Activated CD4-positive, alpha-beta T cell treated with anti-CD3 and anti-CD28 coated beads, Interleukin-2, Interleukin-6, amounts not matched to agents 100 ng/mL and 50 ng/mL, durations not matched to agents 16 hours and 8 hours (primary cell): ENCODE measurements at regions not wholly inside any gene's neighbourhood (a gene's known extent, or its start where the extent isn't known, plus 50 kb on each side); places are given as distances from the start of the nearest gene placed in this dataset.
A peak's percentile ranks its signal among the peaks of the same experiment; 100 is the strongest.

Experiments
- DNase-seq: peaks from one replicate; pipeline ENCODE4 v3.0.0-alpha.2; 2020

DNA sequence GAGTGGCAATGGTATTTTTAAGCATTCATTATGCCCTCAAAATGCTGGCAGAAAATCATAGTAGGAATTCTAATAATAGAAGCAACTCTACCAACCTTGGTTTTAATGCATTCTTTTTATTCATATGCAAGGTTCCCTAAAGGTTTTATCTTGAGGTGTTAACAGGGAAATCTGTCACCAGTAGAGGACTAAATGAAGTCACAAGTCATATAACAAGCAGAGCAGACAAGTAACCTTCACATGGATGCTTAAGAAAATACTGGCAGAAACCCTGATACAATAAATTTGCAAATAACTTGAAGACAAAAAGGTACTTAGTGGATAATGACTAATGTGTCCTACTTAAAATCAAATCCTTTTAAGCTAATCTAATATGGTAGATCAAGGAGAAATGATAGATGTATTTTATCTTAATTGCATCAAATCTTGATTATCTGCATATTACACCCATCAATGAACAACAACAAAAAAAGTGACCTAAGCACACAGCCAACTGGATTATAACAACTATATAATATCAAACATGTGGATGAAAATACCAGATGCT lies 73.3 kb downstream of the RFC3 start:
- DNase-seq: no peak

- DNase-seq: no peak
Measured at GRCh38 chr13:33893559-33893958, 75.6 kb downstream of the RFC3 start.

GRCh38 chr13:33904431-33904830 lies 86.5 kb downstream of the RFC3 start:
- DNase-seq: no peak

DNA sequence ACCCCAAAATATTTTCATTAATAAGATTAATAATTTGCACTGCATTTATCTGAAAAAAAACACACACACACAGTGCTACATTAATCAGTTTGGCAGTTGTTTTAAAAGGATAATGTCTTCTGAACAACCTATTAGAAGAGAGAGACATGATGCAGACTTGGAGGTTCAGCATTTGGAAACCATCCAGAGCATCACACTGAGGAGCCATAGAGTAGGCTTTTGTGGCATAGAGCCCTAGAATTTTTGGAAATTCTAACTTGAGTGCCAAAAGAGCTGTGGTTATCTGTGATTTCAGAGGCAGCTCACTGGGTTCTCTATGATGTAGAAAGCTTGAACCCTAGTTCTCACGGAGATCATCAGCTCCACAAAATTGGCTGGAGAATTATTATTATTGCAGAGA lies 90.2 kb downstream of the RFC3 start:
- DNase-seq: no peak

GRCh38 chr13:33910255-33910654 lies 92.3 kb downstream of the RFC3 start:
- no peak for DNase-seq

DNA sequence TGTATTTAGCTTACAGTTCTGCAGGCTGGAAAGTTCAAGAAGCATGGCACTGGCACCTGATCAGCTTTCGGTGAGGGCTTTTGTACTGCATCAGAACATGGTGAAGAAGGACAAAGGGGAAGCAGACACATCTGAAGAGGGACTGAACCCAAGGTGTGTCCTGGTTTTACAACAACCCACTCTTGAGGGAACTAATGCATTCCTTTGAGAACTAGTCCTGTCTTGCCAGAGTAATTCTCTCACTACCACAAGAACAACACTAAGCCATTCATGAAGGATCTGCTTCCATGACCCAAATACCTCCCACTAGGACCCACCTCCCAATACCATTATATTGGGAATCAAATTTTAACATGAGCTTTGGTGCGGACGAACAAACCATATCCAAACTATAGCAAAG lies 93.6 kb downstream of the RFC3 start:
- no peak for DNase-seq

DNA sequence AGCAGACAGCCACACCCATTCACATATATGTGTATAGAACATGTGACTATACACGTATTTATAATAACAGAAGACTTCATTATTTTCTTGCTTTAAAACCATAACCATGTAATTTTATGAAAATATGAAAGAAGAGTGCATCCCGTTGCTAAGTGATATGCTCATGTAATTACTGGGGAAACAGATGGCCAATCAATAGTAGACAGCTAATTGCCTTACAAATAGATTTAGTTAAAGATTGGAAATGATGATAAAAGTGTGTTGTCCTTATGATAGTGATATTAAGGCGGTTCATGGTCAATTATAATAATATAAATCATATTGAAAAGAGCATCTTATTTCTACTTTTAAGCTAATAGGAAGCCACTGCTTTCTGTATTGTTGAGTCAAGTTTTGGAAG lies 95.9 kb downstream of the RFC3 start:
- DNase-seq: no peak

DNA sequence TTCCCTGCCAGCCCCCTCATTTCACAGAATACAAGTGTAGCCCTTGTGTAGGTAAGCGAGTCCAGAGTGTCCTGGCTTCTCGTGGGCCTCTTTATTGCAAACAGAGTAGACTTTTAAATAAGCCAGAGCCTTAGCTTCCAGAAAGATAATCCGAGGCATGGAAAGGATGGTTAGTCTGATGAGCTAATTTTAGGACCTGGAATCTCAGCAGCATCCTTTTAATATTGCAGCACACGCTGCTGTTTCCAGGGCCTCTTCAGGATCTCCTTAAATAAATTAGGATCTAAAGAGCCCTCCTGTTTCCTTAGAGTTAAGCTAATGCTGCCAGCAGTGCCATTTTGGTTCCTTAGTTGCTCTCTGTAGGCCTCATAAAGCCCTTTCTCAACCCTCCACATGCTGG lies 99.2 kb downstream of the RFC3 start:
- no peak for DNase-seq

DNA sequence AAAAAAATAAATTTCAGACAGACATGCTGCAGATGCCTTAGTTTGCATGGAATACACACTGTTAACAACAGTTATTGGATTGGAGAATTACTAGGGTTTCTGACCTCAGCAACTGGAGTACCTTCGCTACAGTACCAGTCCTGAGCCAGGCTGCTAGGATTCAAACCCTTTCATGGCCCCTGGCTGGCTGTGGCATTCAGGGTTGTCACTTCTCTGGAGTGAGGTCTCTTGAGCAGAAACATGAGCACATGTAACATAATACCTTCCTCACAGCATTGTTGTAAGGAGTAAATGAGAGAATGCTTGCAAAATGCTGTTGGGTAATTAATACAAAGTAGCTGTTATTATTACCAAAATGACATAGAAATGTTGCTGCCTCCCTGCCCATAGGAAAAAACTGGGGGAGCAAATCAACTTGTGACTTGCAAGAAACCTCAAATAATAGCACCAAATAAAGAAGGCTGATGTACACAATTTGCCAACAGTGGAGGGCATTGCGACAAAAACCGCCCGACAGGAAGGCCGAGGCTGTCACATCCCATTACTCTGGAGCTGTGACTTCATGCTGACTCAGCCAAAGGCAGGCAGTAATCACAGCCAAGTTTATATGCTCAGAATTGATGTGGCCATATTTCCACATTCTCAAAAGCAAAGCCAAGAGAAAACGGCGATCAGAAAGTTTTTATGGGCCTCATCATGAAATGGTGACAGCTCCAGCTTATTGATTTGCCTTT lies 100.4 kb downstream of the RFC3 start:
- no peak for DNase-seq

DNA sequence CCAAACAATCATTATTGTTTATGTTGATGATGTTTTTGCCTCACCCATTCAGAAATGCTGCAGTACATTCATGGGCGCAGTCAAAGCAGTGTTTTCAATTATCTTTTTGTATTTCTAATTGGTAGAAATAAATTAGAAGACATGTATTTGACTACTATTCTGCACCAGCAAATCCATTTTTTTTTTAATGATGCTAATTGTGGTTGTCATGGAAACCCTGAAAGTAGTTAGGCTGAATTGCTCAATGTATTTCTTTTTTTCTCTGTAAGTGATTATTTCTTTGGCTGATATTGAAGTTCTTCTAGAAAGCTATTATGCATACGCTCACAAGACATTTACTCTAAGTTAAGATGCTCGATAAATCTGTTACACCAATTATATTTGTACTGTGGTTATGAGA lies 101.2 kb downstream of the RFC3 start:
- DNase-seq: no peak

GRCh38 chr13:33925563-33925962 lies 107.6 kb downstream of the RFC3 start:
- DNase-seq: no peak

DNA sequence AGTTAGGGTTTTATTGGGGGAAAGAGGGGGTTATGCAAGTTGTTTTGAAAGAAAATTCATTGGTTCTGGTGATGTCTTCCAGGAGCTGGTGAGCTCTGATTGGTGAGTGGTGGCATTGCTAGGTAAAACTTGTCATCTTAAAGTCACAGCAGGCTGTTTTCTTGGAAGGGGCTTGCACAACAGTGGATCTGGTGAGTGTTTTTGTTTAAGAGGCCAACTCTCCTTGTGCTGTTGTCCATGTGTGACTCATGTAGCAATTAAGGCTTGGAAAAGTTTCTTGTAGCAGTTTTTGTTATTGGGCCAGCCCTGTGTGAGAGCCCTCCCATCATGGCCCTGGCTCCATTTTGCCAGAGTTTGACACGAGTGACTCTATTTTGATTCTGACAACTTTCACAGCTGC lies 109.4 kb downstream of the RFC3 start:
- no peak for DNase-seq

DNA sequence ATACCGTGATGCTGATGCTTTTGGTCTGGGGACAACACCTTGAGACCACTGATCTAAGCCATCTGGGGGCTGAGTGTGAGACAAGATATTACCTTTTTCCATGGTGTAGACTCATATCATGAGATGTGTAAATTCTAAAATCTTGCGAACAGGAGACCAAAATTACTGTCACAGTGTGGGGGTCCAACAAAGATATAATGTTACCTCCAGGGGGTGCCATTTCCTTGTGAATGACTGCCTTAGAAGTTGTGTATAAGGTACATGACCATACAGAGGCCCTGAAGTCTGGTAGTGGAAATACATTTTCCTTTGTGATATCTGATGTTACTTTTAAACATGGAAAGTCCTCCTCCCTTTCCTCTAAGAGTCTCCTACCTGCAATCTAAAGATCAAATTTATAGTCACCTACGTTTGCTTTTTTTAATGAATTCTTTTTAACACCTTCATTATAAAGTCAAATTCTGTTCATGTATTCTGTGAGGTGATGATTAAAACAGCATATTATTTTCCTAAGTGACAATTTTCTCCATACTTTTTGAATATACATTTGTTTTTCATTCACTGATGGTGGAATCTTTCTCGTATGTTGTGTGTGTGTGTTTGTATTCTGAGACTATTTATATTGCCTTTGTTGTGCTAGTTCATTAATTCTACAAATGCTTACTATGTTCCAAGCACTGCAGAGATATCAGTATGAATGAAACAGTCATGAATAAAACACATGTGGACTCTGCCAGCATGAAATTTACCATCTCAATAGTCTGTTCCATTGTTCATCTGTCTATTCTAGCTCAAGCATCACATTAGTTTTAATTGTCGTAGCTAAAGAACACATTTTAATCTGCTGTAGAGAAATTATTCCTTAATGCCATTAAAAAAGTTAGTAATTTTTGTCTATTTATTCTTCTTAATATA lies 113.7 kb downstream of the RFC3 start:
- DNase-seq: peak; percentile 41

DNA sequence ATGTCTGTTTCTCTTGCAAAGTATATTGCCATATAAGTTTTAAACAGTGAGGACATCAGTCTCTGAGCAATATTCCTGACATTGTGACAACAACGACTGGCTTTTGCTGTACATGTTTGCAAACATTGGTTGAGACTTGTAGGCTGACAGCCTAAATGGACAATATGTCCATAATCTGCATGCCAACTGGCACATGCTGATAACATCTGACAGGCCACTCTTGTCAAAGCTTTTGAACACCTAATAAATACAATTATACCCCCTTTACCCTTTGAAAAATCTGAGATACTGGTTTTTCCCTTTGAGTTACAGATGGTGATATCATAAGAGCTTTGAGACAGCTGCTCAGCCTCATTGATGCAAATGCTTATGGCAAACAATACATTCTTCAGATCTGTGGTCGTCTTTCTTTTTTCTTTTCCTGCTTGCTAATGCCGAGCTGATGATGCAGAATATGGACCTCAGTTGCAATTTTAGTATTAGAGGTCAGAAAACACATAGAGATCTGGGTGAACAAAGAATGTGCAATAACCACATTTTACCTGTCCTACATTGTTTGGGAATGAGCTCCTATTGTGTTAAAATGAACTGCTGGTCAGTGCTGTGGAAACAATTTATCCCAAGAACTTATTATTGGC lies 114.9 kb downstream of the RFC3 start:
- DNase-seq: no peak

DNA sequence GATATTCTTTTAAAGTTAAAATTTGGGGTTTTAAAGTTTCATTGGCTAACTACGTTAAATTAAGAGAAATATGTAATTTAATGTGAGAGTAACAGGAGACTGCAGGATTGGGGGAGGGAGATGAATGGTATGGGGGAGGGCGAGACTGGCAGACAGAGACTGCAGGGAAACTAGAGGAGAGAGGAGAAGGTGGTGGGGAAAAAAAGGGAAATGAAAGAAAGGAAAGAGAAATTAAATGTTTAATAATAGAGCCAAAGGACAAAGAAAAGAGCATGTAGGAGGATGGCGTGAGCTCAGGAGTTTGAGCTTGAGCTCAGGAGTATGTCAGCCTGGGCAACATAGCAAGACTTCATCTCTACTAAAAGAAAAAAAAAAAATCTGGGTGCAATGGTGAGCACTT lies 115.9 kb downstream of the RFC3 start:
- no peak for DNase-seq

DNA sequence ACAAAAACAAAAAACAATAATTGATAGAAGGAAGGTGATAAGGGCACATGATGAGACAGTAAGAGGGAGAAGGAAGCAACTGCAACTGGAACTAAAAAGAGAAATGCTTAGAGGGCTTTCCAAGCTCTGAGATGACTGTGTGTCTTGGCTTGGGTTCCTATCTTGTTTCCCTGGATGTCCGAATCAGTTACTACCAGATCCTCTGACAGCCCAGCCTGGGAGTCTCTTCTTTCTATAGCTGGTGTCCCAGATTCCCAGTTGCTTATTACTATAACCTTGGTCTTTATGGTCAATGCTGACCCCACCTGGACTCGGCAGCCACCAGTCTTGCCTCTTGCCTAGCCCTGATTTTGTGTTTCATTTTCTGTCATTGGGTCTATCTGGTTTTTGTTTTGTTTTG lies 116.4 kb downstream of the RFC3 start:
- DNase-seq: no peak

DNA sequence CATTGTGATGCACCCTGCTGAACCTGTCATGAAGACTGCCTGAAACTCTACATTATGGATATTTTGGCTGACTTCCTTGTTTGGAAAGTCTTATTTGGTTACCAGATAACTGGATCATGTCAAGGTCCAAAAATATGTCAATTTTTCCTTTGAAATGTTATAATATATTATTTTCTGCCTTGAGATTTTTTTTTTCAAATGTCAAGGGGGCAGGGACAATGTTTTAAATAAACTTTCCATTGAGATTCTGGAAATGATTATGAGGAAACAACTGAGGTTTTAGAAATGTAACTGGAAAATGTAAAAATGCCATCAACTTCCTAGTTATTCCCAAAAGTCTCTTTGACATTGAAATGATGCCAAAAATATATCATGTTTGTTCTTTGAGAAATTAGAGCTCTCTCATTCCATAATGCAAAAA lies 117.0 kb downstream of the RFC3 start:
- no peak for DNase-seq

GRCh38 chr13:33935969-33936368 lies 118.0 kb downstream of the RFC3 start:
- no peak for DNase-seq

- DNase-seq: no peak
Measured at GRCh38 chr13:33937373-33938098, 119.6 kb downstream of the RFC3 start.

- no peak for DNase-seq
Measured at GRCh38 chr13:33940256-33940655, 122.3 kb downstream of the RFC3 start.

- DNase-seq: no peak
Measured at GRCh38 chr13:33940898-33941297, 122.9 kb downstream of the RFC3 start.

DNA sequence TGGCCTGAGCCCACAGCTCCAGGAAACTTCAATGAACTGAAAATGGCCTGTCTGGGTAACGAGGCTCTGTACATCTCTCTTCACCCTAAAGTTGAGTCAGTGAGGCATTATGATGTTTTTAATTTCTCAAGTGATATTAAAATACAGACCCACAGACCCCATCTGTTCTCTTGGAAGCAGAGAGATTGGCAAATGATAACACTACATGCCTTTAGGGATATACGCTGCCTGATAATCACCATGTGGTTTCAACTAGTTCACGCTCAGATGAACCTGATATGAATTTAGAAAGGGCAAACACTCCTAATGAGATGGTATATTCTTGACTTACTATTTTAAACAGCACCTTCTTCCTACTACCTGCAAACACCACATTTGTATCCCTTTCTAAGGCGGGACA lies 127.5 kb downstream of the RFC3 start:
- DNase-seq: no peak

- no peak for DNase-seq
Measured at GRCh38 chr13:33953203-33953602, 135.3 kb downstream of the RFC3 start.
